ENCODE measurements at regions not wholly inside any gene's neighbourhood (a gene's known extent, or its start where the extent isn't known, plus 50 kb on each side); places are given as distances from the start of the nearest gene placed in this dataset.
A peak's percentile ranks its signal among the peaks of the same experiment; 100 is the strongest.

- Mint-ChIP-seq H3K4me1 (no peaks in the 10 kb centered on the region), H3K9me3 (peaks cover 0 to 6% (median 0%) of the 10 kb centered on the region in 5 donors), H3K4me3 (no peak overlapping the region), H3K27me3 (peaks cover 4 to 5% of the 10 kb centered on the region in 2 donors), H3K27ac (no peak overlapping the region), H3K36me3 (no peaks in the 10 kb centered on the region)
- ChIA-PET CTCF (no interaction called here), POLR2A (no interaction called here)
- Histone ChIP-seq H3K9me3 (ENCODE audit: low read length) (no peaks in the 10 kb centered on the region), H3K27ac (ENCODE audit: low read depth, low read length) (no peak overlapping the region), H3K4me1 (ENCODE audit: insufficient read depth, low read length) (no peaks in the 10 kb centered on the region), H3K4me3 (ENCODE audit: low read length) (no peak overlapping the region), H3K36me3 (ENCODE audit: insufficient read depth, low read length) (no peaks in the 10 kb centered on the region), H3K27me3 (ENCODE audit: insufficient read depth, low read length, poor library complexity, severe bottlenecking) (no peaks in the 10 kb centered on the region)
- DNase-seq, result no peak
These were observed 302.4 kb upstream of the ATP10A start for GRCh38 chr15:26165546-26165945.

- Mint-ChIP-seq H3K36me3 (peaks cover 0 to 2% (median 0%) of the 10 kb centered on the region in 3 donors), H3K27ac (no peak overlapping the region), H3K9me3 (peaks cover 0 to 2% (median 0%) of the 10 kb centered on the region in 5 donors), H3K4me3 (no peak overlapping the region), H3K27me3 (peaks cover 10 to 15% of the 10 kb centered on the region in 2 donors), H3K4me1 (no peaks in the 10 kb centered on the region)
- H3K4me1 ChIP-seq (ENCODE audit: insufficient read depth, low read length), result no peaks in the 10 kb centered on the region
- ChIA-PET CTCF (no interaction called here), POLR2A (no interaction called here)
- H3K27me3 ChIP-seq (ENCODE audit: insufficient read depth, low read length, poor library complexity, severe bottlenecking), result no peaks in the 10 kb centered on the region
- no peaks in the 10 kb centered on the region for H3K9me3 ChIP-seq (ENCODE audit: low read length)
- DNase-seq, result no peak
- H3K36me3 ChIP-seq (ENCODE audit: insufficient read depth, low read length), result no peaks in the 10 kb centered on the region
- H3K4me3 ChIP-seq (ENCODE audit: low read length), result no peak overlapping the region
- no peak overlapping the region for H3K27ac ChIP-seq (ENCODE audit: low read depth, low read length)
These were observed 297.2 kb upstream of the ATP10A start for GRCh38 chr15:26160343-26160742.

- H3K9me3 ChIP-seq (ENCODE audit: low read length), result no peaks in the 10 kb centered on the region
- Mint-ChIP-seq H3K4me1 (no peaks in the 10 kb centered on the region), H3K27ac (no peak overlapping the region), H3K36me3 (peaks cover 0 to 2% (median 0%) of the 10 kb centered on the region in 3 donors), H3K9me3 (peaks cover 1 to 5% (median 5%) of the 10 kb centered on the region in 5 donors), H3K27me3 (peaks cover 10 to 13% of the 10 kb centered on the region in 2 donors), H3K4me3 (no peak overlapping the region)
- no peaks in the 10 kb centered on the region for H3K27me3 ChIP-seq (ENCODE audit: insufficient read depth, low read length, poor library complexity, severe bottlenecking)
- no peak overlapping the region for H3K4me3 ChIP-seq (ENCODE audit: low read length)
- POLR2A ChIA-PET, result no interaction called here
- H3K27ac ChIP-seq (ENCODE audit: low read depth, low read length), result no peak overlapping the region
- H3K36me3 ChIP-seq (ENCODE audit: insufficient read depth, low read length), result no peaks in the 10 kb centered on the region
- no peaks in the 10 kb centered on the region for H3K4me1 ChIP-seq (ENCODE audit: insufficient read depth, low read length)
- no peak for DNase-seq
- CTCF ChIA-PET, result no interaction called here
These were observed 295.0 kb upstream of the ATP10A start for GRCh38 chr15:26158176-26158575.

- peaks cover 0 to 2% (median 0%) of the 10 kb centered on the region in 3 donors for H3K36me3 Mint-ChIP-seq
- no peaks in the 10 kb centered on the region for H3K4me1 Mint-ChIP-seq
- ChIA-PET CTCF (no interaction called here), POLR2A (no interaction called here)
- H3K27ac Mint-ChIP-seq, result no peak overlapping the region
- Histone ChIP-seq H3K4me1 (ENCODE audit: insufficient read depth, low read length) (no peaks in the 10 kb centered on the region), H3K27ac (ENCODE audit: low read depth, low read length) (no peak overlapping the region), H3K27me3 (ENCODE audit: insufficient read depth, low read length, poor library complexity, severe bottlenecking) (no peaks in the 10 kb centered on the region), H3K4me3 (ENCODE audit: low read length) (no peak overlapping the region), H3K9me3 (ENCODE audit: low read length) (no peaks in the 10 kb centered on the region), H3K36me3 (ENCODE audit: insufficient read depth, low read length) (no peaks in the 10 kb centered on the region)
- H3K9me3 Mint-ChIP-seq, result peaks cover 4 to 9% (median 5%) of the 10 kb centered on the region in 5 donors
- DNase-seq, result no peak
- H3K4me3 Mint-ChIP-seq, result no peak overlapping the region
- H3K27me3 Mint-ChIP-seq, result peaks cover 10% of the 10 kb centered on the region in 2 donors
These were observed 294.0 kb upstream of the ATP10A start for GRCh38 chr15:26157081-26157480.

- ChIA-PET POLR2A (no interaction called here), CTCF (no interaction called here)
- H3K27me3 ChIP-seq (ENCODE audit: insufficient read depth, low read length, poor library complexity, severe bottlenecking), result no peaks in the 10 kb centered on the region
- DNase-seq, result no peak
- H3K4me1 Mint-ChIP-seq, result no peaks in the 10 kb centered on the region
- no peak overlapping the region for H3K4me3 Mint-ChIP-seq
- peaks cover 4 to 9% (median 5%) of the 10 kb centered on the region in 5 donors for H3K9me3 Mint-ChIP-seq
- no peaks in the 10 kb centered on the region for H3K36me3 ChIP-seq (ENCODE audit: insufficient read depth, low read length)
- no peaks in the 10 kb centered on the region for H3K9me3 ChIP-seq (ENCODE audit: low read length)
- peaks cover 10% of the 10 kb centered on the region in 2 donors for H3K27me3 Mint-ChIP-seq
- peak overlapping the region in 1 of 8 donors; percentile 29 for H3K27ac Mint-ChIP-seq
- H3K4me1 ChIP-seq (ENCODE audit: insufficient read depth, low read length), result no peaks in the 10 kb centered on the region
- no peak overlapping the region for H3K27ac ChIP-seq (ENCODE audit: low read depth, low read length)
- H3K4me3 ChIP-seq (ENCODE audit: low read length), result no peak overlapping the region
- peaks cover 0 to 2% (median 0%) of the 10 kb centered on the region in 3 donors for H3K36me3 Mint-ChIP-seq
These were observed 292.9 kb upstream of the ATP10A start for GRCh38 chr15:26156051-26156450.

GRCh38 chr15:26148156-26148860, 285.2 kb upstream of the ATP10A start:
- no peaks in the 10 kb centered on the region for H3K4me1 Mint-ChIP-seq
- H3K9me3 Mint-ChIP-seq, result peaks cover 0 to 6% (median 3%) of the 10 kb centered on the region in 5 donors
- no peaks in the 10 kb centered on the region for H3K36me3 ChIP-seq (ENCODE audit: insufficient read depth, low read length)
- no peak overlapping the region for H3K4me3 Mint-ChIP-seq
- ChIA-PET CTCF (no interaction called here), POLR2A (no interaction called here)
- H3K4me1 ChIP-seq (ENCODE audit: insufficient read depth, low read length), result no peaks in the 10 kb centered on the region
- peaks cover 5 to 16% of the 10 kb centered on the region in 2 donors for H3K27me3 Mint-ChIP-seq
- H3K27ac ChIP-seq (ENCODE audit: low read depth, low read length), result no peak overlapping the region
- no peak overlapping the region for H3K27ac Mint-ChIP-seq
- H3K36me3 Mint-ChIP-seq, result no peaks in the 10 kb centered on the region
- no peak for DNase-seq
- no peaks in the 10 kb centered on the region for H3K27me3 ChIP-seq (ENCODE audit: insufficient read depth, low read length, poor library complexity, severe bottlenecking)
- no peak overlapping the region for H3K4me3 ChIP-seq (ENCODE audit: low read length)
- no peaks in the 10 kb centered on the region for H3K9me3 ChIP-seq (ENCODE audit: low read length)

- H3K27ac ChIP-seq (ENCODE audit: low read depth, low read length), result no peak overlapping the region
- no peak overlapping the region for H3K27ac Mint-ChIP-seq
- no peaks in the 10 kb centered on the region for H3K36me3 ChIP-seq (ENCODE audit: insufficient read depth, low read length)
- H3K4me3 ChIP-seq (ENCODE audit: low read length), result no peak overlapping the region
- H3K27me3 Mint-ChIP-seq, result peaks cover 5 to 21% of the 10 kb centered on the region in 2 donors
- H3K4me1 Mint-ChIP-seq, result no peaks in the 10 kb centered on the region
- ChIA-PET POLR2A (no interaction called here), CTCF (no interaction called here)
- no peak for DNase-seq
- no peaks in the 10 kb centered on the region for H3K9me3 ChIP-seq (ENCODE audit: low read length)
- no peak overlapping the region for H3K4me3 Mint-ChIP-seq
- H3K9me3 Mint-ChIP-seq, result peaks cover 0 to 4% (median 0%) of the 10 kb centered on the region in 5 donors
- no peaks in the 10 kb centered on the region for H3K4me1 ChIP-seq (ENCODE audit: insufficient read depth, low read length)
- H3K27me3 ChIP-seq (ENCODE audit: insufficient read depth, low read length, poor library complexity, severe bottlenecking), result no peaks in the 10 kb centered on the region
- no peaks in the 10 kb centered on the region for H3K36me3 Mint-ChIP-seq
These were observed 283.1 kb upstream of the ATP10A start for GRCh38 chr15:26146202-26146601.

- peaks cover 0 to 4% (median 0%) of the 10 kb centered on the region in 5 donors for H3K9me3 Mint-ChIP-seq
- H3K9me3 ChIP-seq (ENCODE audit: low read length), result no peaks in the 10 kb centered on the region
- H3K27me3 ChIP-seq (ENCODE audit: insufficient read depth, low read length, poor library complexity, severe bottlenecking), result no peaks in the 10 kb centered on the region
- H3K4me1 ChIP-seq (ENCODE audit: insufficient read depth, low read length), result no peaks in the 10 kb centered on the region
- H3K36me3 ChIP-seq (ENCODE audit: insufficient read depth, low read length), result no peaks in the 10 kb centered on the region
- no peak overlapping the region for H3K4me3 Mint-ChIP-seq
- CTCF ChIA-PET, result no interaction called here
- H3K27ac ChIP-seq (ENCODE audit: low read depth, low read length), result no peak overlapping the region
- POLR2A ChIA-PET, result no interaction called here
- H3K4me3 ChIP-seq (ENCODE audit: low read length), result no peak overlapping the region
- H3K27ac Mint-ChIP-seq, result no peak overlapping the region
- peaks cover 5 to 21% of the 10 kb centered on the region in 2 donors for H3K27me3 Mint-ChIP-seq
- DNase-seq, result no peak
- no peaks in the 10 kb centered on the region for H3K36me3 Mint-ChIP-seq
- H3K4me1 Mint-ChIP-seq, result no peaks in the 10 kb centered on the region
These were observed 282.7 kb upstream of the ATP10A start for GRCh38 chr15:26145796-26146195.

All from CD8-positive, alpha-beta memory T cell (primary cell).